ENCODE measurements at regions not wholly inside any gene's neighbourhood (a gene's known extent, or its start where the extent isn't known, plus 50 kb on each side); places are given as distances from the start of the nearest gene placed in this dataset.

- H3K27me3 Mint-ChIP-seq: no peaks in the 10 kb centered on the region
- no peaks in the 10 kb centered on the region for H3K4me1 Mint-ChIP-seq (ENCODE audit: low read depth in 2 of 2)
Observed at GRCh38 chr4:92122911-92123310, 180.9 kb upstream of the GRID2 start.

GRCh38 chr4:92128676-92129075, 175.1 kb upstream of the GRID2 start:
- Mint-ChIP-seq H3K27ac (no peak overlapping the region), H3K27me3 (no peaks in the 10 kb centered on the region), H3K4me3 (no peak overlapping the region), H3K36me3 (peaks cover 17% of the 10 kb centered on the region), H3K4me1 (ENCODE audit: low read depth in 2 of 2) (no peaks in the 10 kb centered on the region), H3K9me3 (peaks cover 22% of the 10 kb centered on the region)
- no peak for DNase-seq (ENCODE audit: low spot score)
- ATAC-seq: no peak

More at GRCh38 chr4:92122911-92123310, 180.9 kb upstream of the GRID2 start:
- Mint-ChIP-seq H3K36me3 (peaks cover 5% of the 10 kb centered on the region), H3K9me3 (peaks cover 11% of the 10 kb centered on the region), H3K27ac (no peak overlapping the region), H3K4me3 (no peak overlapping the region)
- DNase-seq (ENCODE audit: low spot score) (no peak), ATAC-seq (no peak)

DNA sequence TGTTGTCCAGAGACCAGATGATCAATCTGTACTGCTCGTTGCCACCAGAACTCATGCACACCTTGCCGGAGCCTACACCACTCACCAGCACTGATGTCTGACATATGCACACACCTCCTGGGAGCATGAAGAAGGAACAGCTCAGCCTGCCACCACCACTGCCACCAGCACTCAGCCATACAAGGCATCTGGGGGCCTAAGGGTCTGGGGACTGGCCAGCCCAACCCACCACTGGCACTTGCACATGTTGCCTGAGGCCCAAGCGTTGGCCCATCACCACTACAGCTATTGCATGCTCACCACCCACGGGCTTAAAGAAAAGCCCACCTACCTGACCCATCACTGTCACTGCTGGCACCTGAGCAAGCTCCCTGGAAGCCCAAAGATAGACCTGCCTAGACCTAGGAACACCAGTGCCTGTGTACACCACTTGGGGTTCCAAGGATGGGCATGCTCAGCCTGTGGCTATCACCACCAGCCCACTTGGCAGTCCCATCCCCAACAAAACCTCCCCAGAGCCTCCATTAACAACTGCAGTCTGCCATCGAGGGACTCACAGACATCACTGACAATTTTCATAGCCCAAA, 174.3 kb upstream of the GRID2 start:
- Mint-ChIP-seq H3K36me3 (peaks cover 17% of the 10 kb centered on the region), H3K4me3 (no peak overlapping the region), H3K4me1 (ENCODE audit: low read depth in 2 of 2) (no peaks in the 10 kb centered on the region), H3K9me3 (peaks cover 26% of the 10 kb centered on the region), H3K27me3 (no peaks in the 10 kb centered on the region), H3K27ac (no peak overlapping the region)
- ATAC-seq: peak in 1 of 2 donors; percentile 17
- no peak for DNase-seq (ENCODE audit: low spot score)

- DNase-seq (ENCODE audit: low spot score) (no peak), ATAC-seq (no peak)
- Mint-ChIP-seq H3K9me3 (peaks cover 20% of the 10 kb centered on the region), H3K27ac (no peak overlapping the region), H3K36me3 (peaks cover 6% of the 10 kb centered on the region), H3K4me1 (ENCODE audit: low read depth in 2 of 2) (no peaks in the 10 kb centered on the region), H3K27me3 (no peaks in the 10 kb centered on the region), H3K4me3 (no peak overlapping the region)
Observed at GRCh38 chr4:92136434-92136833, 167.3 kb upstream of the GRID2 start.

GRCh38 chr4:92163348-92163747, 140.4 kb upstream of the GRID2 start:
- no peaks in the 10 kb centered on the region for H3K4me1 Mint-ChIP-seq (ENCODE audit: low read depth in 2 of 2)
- H3K4me3 Mint-ChIP-seq: no peak overlapping the region
- H3K27ac Mint-ChIP-seq: no peak overlapping the region
- H3K27me3 Mint-ChIP-seq: no peaks in the 10 kb centered on the region
- peaks cover 9% of the 10 kb centered on the region for H3K36me3 Mint-ChIP-seq
- ATAC-seq: no peak
- no peak for DNase-seq (ENCODE audit: low spot score)
- H3K9me3 Mint-ChIP-seq: peaks cover 44% of the 10 kb centered on the region

GRCh38 chr4:92170340-92170739, 133.4 kb upstream of the GRID2 start:
- Mint-ChIP-seq H3K4me1 (ENCODE audit: low read depth in 2 of 2) (no peaks in the 10 kb centered on the region), H3K27ac (no peak overlapping the region), H3K9me3 (peaks cover 24% of the 10 kb centered on the region), H3K36me3 (no peaks in the 10 kb centered on the region), H3K27me3 (no peaks in the 10 kb centered on the region), H3K4me3 (no peak overlapping the region)
- DNase-seq (ENCODE audit: low spot score): no peak
- ATAC-seq: no peak

GRCh38 chr4:92172203-92172602, 131.6 kb upstream of the GRID2 start:
- no peak overlapping the region for H3K4me3 Mint-ChIP-seq
- peaks cover 14% of the 10 kb centered on the region for H3K9me3 Mint-ChIP-seq
- no peak for ATAC-seq
- H3K4me1 Mint-ChIP-seq (ENCODE audit: low read depth in 2 of 2): no peaks in the 10 kb centered on the region
- no peak overlapping the region for H3K27ac Mint-ChIP-seq
- H3K36me3 Mint-ChIP-seq: no peaks in the 10 kb centered on the region
- DNase-seq (ENCODE audit: low spot score): no peak
- no peaks in the 10 kb centered on the region for H3K27me3 Mint-ChIP-seq

GRCh38 chr4:92175250-92175649, 128.5 kb upstream of the GRID2 start:
- ATAC-seq: no peak
- H3K9me3 Mint-ChIP-seq: no peaks in the 10 kb centered on the region
- no peaks in the 10 kb centered on the region for H3K36me3 Mint-ChIP-seq
- DNase-seq (ENCODE audit: low spot score): no peak
- H3K4me1 Mint-ChIP-seq (ENCODE audit: low read depth in 2 of 2): no peaks in the 10 kb centered on the region
- H3K27me3 Mint-ChIP-seq: no peaks in the 10 kb centered on the region
- H3K27ac Mint-ChIP-seq: no peak overlapping the region
- no peak overlapping the region for H3K4me3 Mint-ChIP-seq

- no peak overlapping the region for H3K27ac Mint-ChIP-seq
- DNase-seq (ENCODE audit: low spot score) (no peak), ATAC-seq (no peak)
Observed at GRCh38 chr4:92182006-92182735, 121.6 kb upstream of the GRID2 start.

DNA sequence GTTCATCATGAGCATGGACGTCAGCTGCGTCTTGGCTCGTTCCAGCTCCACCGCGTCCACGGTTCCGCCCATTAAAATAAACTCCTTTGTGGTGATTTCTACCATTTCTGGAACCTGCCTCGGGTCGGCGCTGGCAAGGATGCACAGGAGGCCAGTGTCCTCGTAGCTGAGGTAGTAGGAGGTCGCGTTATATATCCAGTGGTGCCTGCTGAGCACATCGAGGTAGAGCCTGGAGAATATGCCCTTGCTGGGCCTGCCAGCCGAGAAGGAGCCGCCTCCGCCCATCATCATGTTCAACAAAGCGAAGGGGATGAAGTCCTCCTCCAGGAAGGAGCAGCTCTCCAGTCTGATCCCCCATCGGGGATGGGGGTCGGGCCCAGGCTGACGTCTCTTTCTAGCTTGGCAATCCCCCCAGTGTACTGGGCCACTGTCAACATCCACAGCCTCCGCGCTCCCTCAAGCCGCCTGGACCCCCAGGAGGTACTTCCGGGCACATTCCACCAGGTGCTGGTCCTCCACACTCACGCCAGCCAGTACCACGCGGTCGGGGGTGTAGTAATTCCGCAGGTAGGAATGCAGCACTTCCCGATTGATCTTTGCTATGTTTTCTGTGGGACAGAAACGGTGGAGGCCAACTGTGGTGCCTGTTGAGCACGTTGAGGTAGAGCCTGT, 120.9 kb upstream of the GRID2 start:
- Mint-ChIP-seq H3K27ac (no peak overlapping the region), H3K27me3 (no peaks in the 10 kb centered on the region)

More at GRCh38 chr4:92182006-92182735, 121.6 kb upstream of the GRID2 start:
- peaks cover 13% of the 10 kb centered on the region for H3K9me3 Mint-ChIP-seq
- no peaks in the 10 kb centered on the region for H3K4me1 Mint-ChIP-seq (ENCODE audit: low read depth in 2 of 2)
- no peak overlapping the region for H3K4me3 Mint-ChIP-seq
- no peaks in the 10 kb centered on the region for H3K27me3 Mint-ChIP-seq
- peaks cover 4% of the 10 kb centered on the region for H3K36me3 Mint-ChIP-seq

DNA sequence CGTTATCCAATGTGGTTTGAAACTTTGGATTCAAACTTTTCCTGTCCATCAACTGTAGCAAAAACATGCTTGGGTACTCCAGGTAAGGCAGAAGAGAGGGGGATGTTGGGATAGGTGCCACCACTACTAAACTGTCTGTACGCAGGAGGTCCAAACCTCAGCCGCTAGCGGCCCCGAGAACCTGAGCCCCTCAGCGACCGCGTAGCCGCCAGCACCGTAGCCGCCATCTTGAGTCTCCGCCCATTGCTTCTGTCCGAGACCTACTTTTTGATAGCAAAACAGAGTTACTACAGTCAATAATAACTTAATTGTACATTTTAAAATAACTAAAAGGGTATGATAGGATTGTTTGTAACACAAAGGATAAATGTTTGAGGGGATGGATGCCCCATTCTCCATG, 119.9 kb upstream of the GRID2 start:
- Mint-ChIP-seq H3K9me3 (peaks cover 13% of the 10 kb centered on the region), H3K36me3 (peaks cover 4% of the 10 kb centered on the region), H3K27me3 (no peaks in the 10 kb centered on the region), H3K4me1 (ENCODE audit: low read depth in 2 of 2) (no peaks in the 10 kb centered on the region), H3K27ac (no peak overlapping the region), H3K4me3 (no peak overlapping the region)
- DNase-seq (ENCODE audit: low spot score) (no peak), ATAC-seq (no peak)

More for the DNA sequence above, 120.9 kb upstream of the GRID2 start:
- H3K36me3 Mint-ChIP-seq: peaks cover 4% of the 10 kb centered on the region
- ATAC-seq (peak in 1 of 2 donors; percentile 33), DNase-seq (ENCODE audit: low spot score) (no peak)
- H3K4me3 Mint-ChIP-seq: no peak overlapping the region
- H3K4me1 Mint-ChIP-seq (ENCODE audit: low read depth in 2 of 2): no peaks in the 10 kb centered on the region
- peaks cover 13% of the 10 kb centered on the region for H3K9me3 Mint-ChIP-seq

DNA sequence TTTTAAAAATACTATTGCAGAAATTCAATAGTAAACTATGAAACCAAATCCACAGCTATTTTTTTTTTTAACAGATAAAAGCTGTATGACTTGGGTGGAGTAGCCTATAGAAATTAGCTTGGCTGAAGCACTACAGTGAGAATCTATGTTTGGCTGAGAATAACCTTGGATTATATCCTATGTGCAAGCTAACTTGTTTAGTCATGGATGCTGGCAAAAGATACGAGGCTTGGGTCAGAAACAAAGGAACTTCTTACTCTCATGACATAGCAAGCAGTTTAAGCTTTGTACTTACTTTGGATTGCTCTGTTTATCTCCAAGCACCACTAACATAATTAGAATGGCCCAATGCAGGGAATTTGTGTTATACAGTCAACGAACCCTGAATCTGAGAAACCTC, 119.2 kb upstream of the GRID2 start:
- Mint-ChIP-seq H3K27me3 (no peaks in the 10 kb centered on the region), H3K9me3 (peaks cover 13% of the 10 kb centered on the region), H3K4me1 (ENCODE audit: low read depth in 2 of 2) (no peaks in the 10 kb centered on the region), H3K4me3 (no peak overlapping the region), H3K27ac (no peak overlapping the region), H3K36me3 (peaks cover 4% of the 10 kb centered on the region)
- ATAC-seq: no peak
- DNase-seq (ENCODE audit: low spot score): no peak

DNA sequence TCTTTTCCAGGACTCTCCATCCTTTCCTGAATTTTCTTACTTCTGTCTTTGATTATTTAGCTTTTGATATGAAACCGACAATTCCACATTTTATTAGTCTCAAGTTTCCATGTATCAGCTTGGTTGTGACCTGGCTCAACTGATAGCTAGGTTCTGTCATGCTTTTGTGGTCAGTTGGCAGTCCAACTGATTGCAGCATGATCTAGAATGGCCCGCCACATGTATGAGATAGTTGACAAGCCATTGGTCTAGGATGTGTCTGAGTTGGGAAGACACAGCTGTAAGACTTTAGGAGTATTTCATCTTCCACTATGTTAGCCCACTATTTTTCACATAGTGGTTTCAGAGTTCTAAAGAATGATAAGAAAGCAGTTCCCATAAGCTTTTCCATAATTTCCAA, 117.5 kb upstream of the GRID2 start:
- no peaks in the 10 kb centered on the region for H3K27me3 Mint-ChIP-seq
- H3K27ac Mint-ChIP-seq: no peak overlapping the region
- DNase-seq (ENCODE audit: low spot score) (no peak), ATAC-seq (no peak)
- no peak overlapping the region for H3K4me3 Mint-ChIP-seq
- no peaks in the 10 kb centered on the region for H3K4me1 Mint-ChIP-seq (ENCODE audit: low read depth in 2 of 2)
- H3K36me3 Mint-ChIP-seq: peaks cover 10% of the 10 kb centered on the region
- H3K9me3 Mint-ChIP-seq: peaks cover 17% of the 10 kb centered on the region

DNA sequence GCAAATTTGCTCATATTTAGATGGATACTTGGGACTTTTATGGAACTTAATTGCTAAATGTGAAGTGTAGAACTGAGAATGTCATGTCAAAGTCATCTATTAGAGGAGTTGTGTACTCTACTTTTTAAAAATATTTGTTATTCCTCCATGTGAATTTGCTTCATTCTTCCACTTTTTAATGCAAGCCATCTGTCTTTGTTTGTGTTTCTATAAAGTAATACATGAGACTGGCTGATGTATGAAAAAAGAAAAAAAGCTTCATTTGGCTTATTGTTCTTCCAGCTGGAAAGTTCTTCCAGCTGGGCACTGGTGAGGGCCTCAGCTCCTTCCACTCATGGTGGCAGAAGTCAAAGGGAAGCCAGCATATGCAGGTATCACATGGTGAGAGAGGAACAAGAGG, 114.6 kb upstream of the GRID2 start:
- no peaks in the 10 kb centered on the region for H3K4me1 Mint-ChIP-seq (ENCODE audit: low read depth in 2 of 2)
- no peak overlapping the region for H3K4me3 Mint-ChIP-seq
- no peak overlapping the region for H3K27ac Mint-ChIP-seq
- peaks cover 6% of the 10 kb centered on the region for H3K9me3 Mint-ChIP-seq
- H3K27me3 Mint-ChIP-seq: no peaks in the 10 kb centered on the region
- no peak for DNase-seq (ENCODE audit: low spot score)
- peaks cover 6% of the 10 kb centered on the region for H3K36me3 Mint-ChIP-seq
- no peak for ATAC-seq

Data from natural killer cell treated with Interleukin-12 subunit alpha and Interleukin-12 subunit beta and Interleukin-15 and Interleukin-18, amount 100 ng/mL, for 72 hours (primary cell).